ENCODE measurements at regions not wholly inside any gene's neighbourhood (a gene's known extent, or its start where the extent isn't known, plus 50 kb on each side); places are given as distances from the start of the nearest gene placed in this dataset.

- H3K4me1 ChIP-seq (ENCODE audit: control insufficient read depth, insufficient read depth, low read length) = no peaks in the 10 kb centered on the region
- CTCF ChIA-PET = no interaction called here
- no peak overlapping the region for H3K4me3 ChIP-seq (ENCODE audit: low read depth, low read length)
- no peaks in the 10 kb centered on the region for H3K36me3 ChIP-seq (ENCODE audit: control insufficient read depth in 2 of 2, insufficient read depth in 1 of 2, low read length in 2 of 2)
- H3K9me3 ChIP-seq (ENCODE audit: control insufficient read depth, insufficient read depth, low read depth, low read length) = no peaks in the 10 kb centered on the region
- POLR2A ChIA-PET = no interaction called here
- H3K27ac ChIP-seq (ENCODE audit: extremely low read depth, low read depth, low read length) = no peak overlapping the region
- TF ChIP-seq MZF1 (tag by site-specific recombination; IDR thresholded peaks at IDR 0.05; ENCODE audit: borderline replicate concordance) (no peak), ZEB2 (tag by site-specific recombination; IDR thresholded peaks at IDR 0.05) (no peak), ZNF202 (tag by site-specific recombination; IDR thresholded peaks at IDR 0.05; ENCODE audit: borderline replicate concordance) (no peak), SETDB1 (IDR thresholded peaks at IDR 0.05; ENCODE audit: insufficient read length, low read length) (no peak), ZNF639 (tag by site-specific recombination; IDR thresholded peaks at IDR 0.05) (no peak), ZFP69B (tag by site-specific recombination; IDR thresholded peaks at IDR 0.05) (no peak), ZNF785 (tag by site-specific recombination; IDR thresholded peaks at IDR 0.05) (no peak), ZIC2 (tag by site-specific recombination; IDR thresholded peaks at IDR 0.05) (no peak), TCF7L2 (IDR thresholded peaks at IDR 0.05; ENCODE audit: borderline replicate concordance, low read depth, low read length) (no peak), ZNF621 (tag by site-specific recombination; IDR thresholded peaks at IDR 0.05) (no peak), ZNF138 (tag by site-specific recombination; IDR thresholded peaks at IDR 0.05; ENCODE audit: borderline replicate concordance) (no peak), ZNF211 (tag by site-specific recombination; IDR thresholded peaks at IDR 0.05; ENCODE audit: low read depth) (no peak), ZNF292 (tag by site-specific recombination; IDR thresholded peaks at IDR 0.05; ENCODE audit: borderline replicate concordance, low read depth) (no peak), ZNF560 (tag by site-specific recombination; IDR thresholded peaks at IDR 0.05; ENCODE audit: borderline replicate concordance) (no peak), BCL11A (tag by site-specific recombination; IDR thresholded peaks at IDR 0.05; ENCODE audit: low read depth) (no peak), ZNF2 (tag by site-specific recombination; IDR thresholded peaks at IDR 0.05) (no peak), ZSCAN4 (tag by site-specific recombination; IDR thresholded peaks at IDR 0.05) (no peak), ZNF362 (tag by site-specific recombination; IDR thresholded peaks at IDR 0.05) (no peak)
- TF ChIP-seq, protein P1, sequence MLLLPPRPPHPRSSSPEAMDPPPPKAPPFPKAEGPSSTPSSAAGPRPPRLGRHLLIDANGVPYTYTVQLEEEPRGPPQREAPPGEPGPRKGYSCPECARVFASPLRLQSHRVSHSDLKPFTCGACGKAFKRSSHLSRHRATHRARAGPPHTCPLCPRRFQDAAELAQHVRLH (tag by site-specific recombination; IDR thresholded peaks at IDR 0.05) = no peak
Observed at GRCh38 chr4:188839704-188840103, 700.5 kb downstream of the TRIML1 start.

- POLR2A ChIA-PET = no interaction called here
Observed at GRCh38 chr4:188841523-188841922, 702.3 kb downstream of the TRIML1 start.

More at GRCh38 chr4:188841523-188841922, 702.3 kb downstream of the TRIML1 start:
- no peak for TF ChIP-seq KLF8 (tag by site-specific recombination; IDR thresholded peaks at IDR 0.05)
- no peak for TF ChIP-seq ZNF292 (tag by site-specific recombination; IDR thresholded peaks at IDR 0.05; ENCODE audit: borderline replicate concordance, low read depth)
- TF ChIP-seq ZNF548 (tag by site-specific recombination; IDR thresholded peaks at IDR 0.05) = no peak
- TF ChIP-seq ZNF791 (tag by site-specific recombination; IDR thresholded peaks at IDR 0.05) = no peak
- no peak for TF ChIP-seq SP2 (tag by site-specific recombination; IDR thresholded peaks at IDR 0.05)
- TF ChIP-seq IKZF3 (tag by site-specific recombination; IDR thresholded peaks at IDR 0.05) = no peak
- no peak for TF ChIP-seq SCRT1 (tag by site-specific recombination; IDR thresholded peaks at IDR 0.05; ENCODE audit: borderline replicate concordance)
- TF ChIP-seq ZNF184 (tag by site-specific recombination; IDR thresholded peaks at IDR 0.05) = no peak
- TF ChIP-seq TCF7L2 (IDR thresholded peaks at IDR 0.05; ENCODE audit: borderline replicate concordance, low read depth, low read length) = no peak
- no peak for TF ChIP-seq ZNF658 (tag by site-specific recombination; IDR thresholded peaks at IDR 0.05)
- no peak for TF ChIP-seq SP3 (tag by site-specific recombination; IDR thresholded peaks at IDR 0.05)
- TF ChIP-seq RBAK (tag by site-specific recombination; IDR thresholded peaks at IDR 0.05) = no peak
- TF ChIP-seq ZNF335 (tag by site-specific recombination; conservative IDR thresholded peaks at IDR 0.05) = no peak
- TF ChIP-seq ZNF529 (tag by site-specific recombination; IDR thresholded peaks at IDR 0.05; ENCODE audit: insufficient replicate concordance) = no peak
- H3K4me1 ChIP-seq (ENCODE audit: control insufficient read depth, insufficient read depth, low read length) = no peaks in the 10 kb centered on the region
- no peak overlapping the region for H3K27ac ChIP-seq (ENCODE audit: extremely low read depth, low read depth, low read length)
- no peaks in the 10 kb centered on the region for H3K9me3 ChIP-seq (ENCODE audit: control insufficient read depth, insufficient read depth, low read depth, low read length)
- CTCF ChIA-PET = interaction anchor here (1.0 kb wide), 1 partner anchor 61 kb away, joined by 3 read pairs; no protein-coding TSS in a partner anchor
- no peak overlapping the region for H3K4me3 ChIP-seq (ENCODE audit: low read depth, low read length)
- no peaks in the 10 kb centered on the region for H3K36me3 ChIP-seq (ENCODE audit: control insufficient read depth in 2 of 2, insufficient read depth in 1 of 2, low read length in 2 of 2)
